ENCODE measurements at regions not wholly inside any gene's neighbourhood (a gene's known extent, or its start where the extent isn't known, plus 50 kb on each side); places are given as distances from the start of the nearest gene placed in this dataset.

GRCh38 chr5:1641041-1641440, 117.3 kb upstream of the LPCAT1 start:
- DNase-seq (ENCODE audit: low read depth, low spot score): no peak
- no TSS peak for BruUV-seq (replicated peaks)
- no peaks in the 10 kb centered on the region for H3K9me3 ChIP-seq (ENCODE audit: control insufficient read depth, insufficient read depth, low read depth, low read length)
- ATAC-seq: no peak
- intact Hi-C loops (cut with micrococcal nuclease; ENCODE audit: unreplicated experiment) (loop anchor here (10.0 kb wide), 2 partner anchors 46 to 466 kb away; no protein-coding TSS in a partner anchor), in situ Hi-C loops (cut with HindIII; ENCODE audit: low pct_unique_long_range_greater_than_20kb, low sequenced_read_pairs) (no loop called here)
- H3K4me1 ChIP-seq (ENCODE audit: control insufficient read depth, insufficient read depth, low read length): peaks cover 6% of the 10 kb centered on the region
- no peak overlapping the region for H3K4me3 ChIP-seq (ENCODE audit: low read depth in 2 of 2, low read length in 2 of 2)
- H3K36me3 ChIP-seq (ENCODE audit: control insufficient read depth, insufficient read depth, low read length): no peaks in the 10 kb centered on the region
- TF ChIP-seq, protein P1, sequence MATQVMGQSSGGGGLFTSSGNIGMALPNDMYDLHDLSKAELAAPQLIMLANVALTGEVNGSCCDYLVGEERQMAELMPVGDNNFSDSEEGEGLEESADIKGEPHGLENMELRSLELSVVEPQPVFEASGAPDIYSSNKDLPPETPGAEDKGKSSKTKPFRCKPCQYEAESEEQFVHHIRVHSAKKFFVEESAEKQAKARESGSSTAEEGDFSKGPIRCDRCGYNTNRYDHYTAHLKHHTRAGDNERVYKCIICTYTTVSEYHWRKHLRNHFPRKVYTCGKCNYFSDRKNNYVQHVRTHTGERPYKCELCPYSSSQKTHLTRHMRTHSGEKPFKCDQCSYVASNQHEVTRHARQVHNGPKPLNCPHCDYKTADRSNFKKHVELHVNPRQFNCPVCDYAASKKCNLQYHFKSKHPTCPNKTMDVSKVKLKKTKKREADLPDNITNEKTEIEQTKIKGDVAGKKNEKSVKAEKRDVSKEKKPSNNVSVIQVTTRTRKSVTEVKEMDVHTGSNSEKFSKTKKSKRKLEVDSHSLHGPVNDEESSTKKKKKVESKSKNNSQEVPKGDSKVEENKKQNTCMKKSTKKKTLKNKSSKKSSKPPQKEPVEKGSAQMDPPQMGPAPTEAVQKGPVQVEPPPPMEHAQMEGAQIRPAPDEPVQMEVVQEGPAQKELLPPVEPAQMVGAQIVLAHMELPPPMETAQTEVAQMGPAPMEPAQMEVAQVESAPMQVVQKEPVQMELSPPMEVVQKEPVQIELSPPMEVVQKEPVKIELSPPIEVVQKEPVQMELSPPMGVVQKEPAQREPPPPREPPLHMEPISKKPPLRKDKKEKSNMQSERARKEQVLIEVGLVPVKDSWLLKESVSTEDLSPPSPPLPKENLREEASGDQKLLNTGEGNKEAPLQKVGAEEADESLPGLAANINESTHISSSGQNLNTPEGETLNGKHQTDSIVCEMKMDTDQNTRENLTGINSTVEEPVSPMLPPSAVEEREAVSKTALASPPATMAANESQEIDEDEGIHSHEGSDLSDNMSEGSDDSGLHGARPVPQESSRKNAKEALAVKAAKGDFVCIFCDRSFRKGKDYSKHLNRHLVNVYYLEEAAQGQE (IDR thresholded peaks at IDR 0.05; ENCODE audit: insufficient read depth in 1 of 2, low read depth in 2 of 2, low read length in 1 of 2): no peak
- TF ChIP-seq TCF7L2 (IDR thresholded peaks at IDR 0.05; ENCODE audit: low read depth, low read length) (no peak), SIN3A (IDR thresholded peaks at IDR 0.05; ENCODE audit: borderline replicate concordance, insufficient read depth, low read depth, low read length) (no peak), CTCF (IDR thresholded peaks at IDR 0.05) (no peak), POLR2AphosphoS5 (IDR thresholded peaks at IDR 0.05; ENCODE audit: low read depth, low read length) (no peak)
- CTCF ChIA-PET: no interaction called here
- peaks cover 8% of the 10 kb centered on the region for H3K27me3 ChIP-seq (ENCODE audit: control insufficient read depth, insufficient read depth, low read length)
- no peak overlapping the region for H3K27ac ChIP-seq (ENCODE audit: low read length)
- POLR2A ChIA-PET: no interaction called here

DNA sequence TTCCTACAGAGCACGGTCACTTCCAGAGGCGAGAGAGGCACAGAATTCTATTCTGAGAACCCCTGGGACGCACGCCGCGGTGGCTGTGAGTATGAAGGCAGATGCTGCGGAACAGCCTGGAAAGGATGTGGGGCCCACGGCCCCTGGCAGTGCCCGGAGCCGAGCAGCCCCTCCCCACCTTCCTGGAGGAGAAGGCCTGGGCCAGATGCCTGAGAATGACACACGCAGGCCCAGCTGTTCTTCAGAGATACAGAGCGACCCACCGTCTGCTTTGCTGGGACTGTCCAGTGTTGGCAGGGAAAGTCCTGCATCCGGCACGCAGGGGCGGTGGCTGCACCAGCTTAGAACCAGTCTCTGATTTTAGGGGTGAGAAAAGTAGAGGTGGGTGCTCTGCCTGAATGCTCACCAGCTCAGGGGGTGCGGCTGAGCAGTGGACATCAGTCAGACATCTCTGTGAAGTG, 116.7 kb upstream of the LPCAT1 start:
- POLR2A ChIA-PET: no interaction called here
- ATAC-seq: no peak

More for the DNA sequence above, 116.7 kb upstream of the LPCAT1 start:
- Histone ChIP-seq H3K27me3 (ENCODE audit: control insufficient read depth, insufficient read depth, low read length) (peaks cover 8% of the 10 kb centered on the region), H3K4me1 (ENCODE audit: control insufficient read depth, insufficient read depth, low read length) (peaks cover 6% of the 10 kb centered on the region), H3K4me3 (ENCODE audit: low read depth in 2 of 2, low read length in 2 of 2) (no peak overlapping the region), H3K27ac (ENCODE audit: low read length) (no peak overlapping the region), H3K9me3 (ENCODE audit: control insufficient read depth, insufficient read depth, low read depth, low read length) (no peaks in the 10 kb centered on the region), H3K36me3 (ENCODE audit: control insufficient read depth, insufficient read depth, low read length) (no peaks in the 10 kb centered on the region)
- CTCF ChIA-PET: interaction anchor here (0.5 kb wide), 1 partner anchor 80 kb away, joined by 7 read pairs; no protein-coding TSS in a partner anchor
- no TSS peak for BruUV-seq (replicated peaks)
- no peak for DNase-seq (ENCODE audit: low read depth, low spot score)
- intact Hi-C loops (cut with micrococcal nuclease; ENCODE audit: unreplicated experiment): loop anchor here (10.0 kb wide), 2 partner anchors 46 to 466 kb away; no protein-coding TSS in a partner anchor
- TF ChIP-seq, protein P1 (IDR thresholded peaks at IDR 0.05; ENCODE audit: insufficient read depth in 1 of 2, low read depth in 2 of 2, low read length in 1 of 2): no peak
- no peak for TF ChIP-seq TCF7L2 (IDR thresholded peaks at IDR 0.05; ENCODE audit: low read depth, low read length)
- no peak for TF ChIP-seq POLR2AphosphoS5 (IDR thresholded peaks at IDR 0.05; ENCODE audit: low read depth, low read length)
- TF ChIP-seq SIN3A (IDR thresholded peaks at IDR 0.05; ENCODE audit: borderline replicate concordance, insufficient read depth, low read depth, low read length): no peak
- no peak for TF ChIP-seq CTCF (IDR thresholded peaks at IDR 0.05)
- in situ Hi-C loops (cut with HindIII; ENCODE audit: low pct_unique_long_range_greater_than_20kb, low sequenced_read_pairs): no loop called here

All from Panc1 (cell line).